Ishikawa (cell line): ENCODE measurements at regions not wholly inside any gene's neighbourhood (a gene's known extent, or its start where the extent isn't known, plus 50 kb on each side); places are given as distances from the start of the nearest gene placed in this dataset.

Experiments used
- CEBPB ChIP-seq: IDR thresholded peaks from 2 replicates; pipeline ENCODE4 v1.6.1; 2012
- EP300 ChIP-seq: IDR thresholded peaks from 2 replicates; pipeline ENCODE4 v1.6.1; 2012; ENCODE audit warnings: borderline replicate concordance
- RAD21 ChIP-seq: IDR thresholded peaks from 2 replicates; pipeline ENCODE4 v1.6.1; 2012; ENCODE audit warnings: low read depth
- TAF1 ChIP-seq: IDR thresholded peaks from 2 replicates; pipeline ENCODE4 v1.6.1; 2012; ENCODE audit warnings: low read depth, mild to moderate bottlenecking
- TF ChIP-seq, protein P1 (sequence below): IDR thresholded peaks from 2 replicates; pipeline ENCODE4 v1.6.1; 2012

DNA sequence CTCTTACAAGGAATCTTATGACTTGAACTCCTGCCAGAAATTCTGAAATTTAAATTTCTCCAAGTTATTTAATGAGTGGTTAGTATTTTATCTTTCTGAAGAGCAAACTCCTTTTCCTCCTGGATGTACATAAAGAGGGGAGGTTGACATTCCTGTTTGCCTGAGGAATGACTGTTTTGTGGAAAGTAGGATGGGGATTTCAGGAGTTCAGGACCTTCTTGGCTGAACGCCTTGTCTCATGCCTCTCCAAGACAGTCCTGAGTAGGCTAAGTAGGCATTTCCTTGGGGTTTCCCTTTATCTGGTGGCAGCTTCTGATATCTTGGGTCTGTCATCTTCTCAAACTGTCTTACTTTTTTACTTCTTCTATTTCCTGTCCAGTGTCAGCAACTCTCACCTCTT is 356.6 kb downstream of the TDRD3 start:
- TF ChIP-seq, protein P1, sequence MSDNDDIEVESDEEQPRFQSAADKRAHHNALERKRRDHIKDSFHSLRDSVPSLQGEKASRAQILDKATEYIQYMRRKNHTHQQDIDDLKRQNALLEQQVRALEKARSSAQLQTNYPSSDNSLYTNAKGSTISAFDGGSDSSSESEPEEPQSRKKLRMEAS, result no peak
- TF ChIP-seq TAF1 (no peak), EP300 (no peak), RAD21 (no peak), CEBPB (no peak)
